NCI-H69 (cell line): ENCODE measurements at regions not wholly inside any gene's neighbourhood (a gene's known extent, or its start where the extent isn't known, plus 50 kb on each side); places are given as distances from the start of the nearest gene placed in this dataset.
"Not testable (repeated sequence)": the region's sequence is repeated elsewhere in the genome, so short reads cannot be mapped to it uniquely, and the experiment has no call there.

Experiments
- DNase-seq: peaks from one replicate; lab custom pipeline; 2025; lab: John Stamatoyannopoulos, UW

- DNase-seq = not testable (repeated sequence)
Measured at GRCh38 chr10:42187501-42188195, 450.7 kb downstream of the ZNF33B start.

GRCh38 chr10:42177793-42178689, 460.3 kb downstream of the ZNF33B start:
- not testable (repeated sequence) for DNase-seq

GRCh38 chr10:42177077-42177792, 461.1 kb downstream of the ZNF33B start:
- DNase-seq = no peak

GRCh38 chr10:42150428-42151061, 487.8 kb downstream of the ZNF33B start:
- no peak for DNase-seq

- no peak for DNase-seq
Measured at GRCh38 chr10:42149722-42150427, 488.5 kb downstream of the ZNF33B start.

- DNase-seq = no peak
Measured at GRCh38 chr10:42149027-42149700, 489.2 kb downstream of the ZNF33B start.

- not testable (repeated sequence) for DNase-seq
Measured at GRCh38 chr10:42146165-42146564, 492.2 kb downstream of the ZNF33B start.

GRCh38 chr10:42138023-42138422, 500.3 kb downstream of the ZNF33B start:
- DNase-seq = not testable (repeated sequence)

- no peak for DNase-seq
Measured at GRCh38 chr10:42113158-42113450, 525.3 kb downstream of the ZNF33B start.

GRCh38 chr10:42112331-42113157, 525.8 kb downstream of the ZNF33B start:
- DNase-seq = no peak

- DNase-seq = no peak
Measured at GRCh38 chr10:42111661-42112330, 526.6 kb downstream of the ZNF33B start.

GRCh38 chr10:42111076-42111475, 527.3 kb downstream of the ZNF33B start:
- DNase-seq = no peak
